ENCODE measurements at regions not wholly inside any gene's neighbourhood (a gene's known extent, or its start where the extent isn't known, plus 50 kb on each side); places are given as distances from the start of the nearest gene placed in this dataset.

- Mint-ChIP-seq H3K36me3 (ENCODE audit: insufficient read depth, unreplicated experiment) (no peaks in the 10 kb centered on the region), H3K4me1 (ENCODE audit: low read depth, unreplicated experiment) (no peaks in the 10 kb centered on the region), H3K9me3 (ENCODE audit: low read depth, unreplicated experiment) (no peaks in the 10 kb centered on the region), H3K27me3 (ENCODE audit: unreplicated experiment) (peaks cover 75% of the 10 kb centered on the region), H3K4me3 (ENCODE audit: low read depth, unreplicated experiment) (no peak overlapping the region), H3K27ac (ENCODE audit: unreplicated experiment) (no peak overlapping the region)
- no TSS peak for BruUV-seq (replicated peaks)
- no peak for DNase-seq
- intact Hi-C loops (cut with micrococcal nuclease; ENCODE audit: unreplicated experiment), result loop anchor here (5.0 kb wide), 1 partner anchor 117 kb away; no protein-coding TSS in a partner anchor
- CTCF ChIA-PET, result no interaction called here
- TF ChIP-seq CTCF (IDR thresholded peaks at IDR 0.05; ENCODE audit: unreplicated experiment), result no peak
These were observed 182.7 kb upstream of the HNRNPA3 start for GRCh38 chr2:177029901-177030300.

GRCh38 chr2:177030451-177031105, 182.0 kb upstream of the HNRNPA3 start:
- Mint-ChIP-seq H3K9me3 (ENCODE audit: low read depth, unreplicated experiment) (no peaks in the 10 kb centered on the region), H3K4me3 (ENCODE audit: low read depth, unreplicated experiment) (no peak overlapping the region), H3K4me1 (ENCODE audit: low read depth, unreplicated experiment) (no peaks in the 10 kb centered on the region), H3K36me3 (ENCODE audit: insufficient read depth, unreplicated experiment) (no peaks in the 10 kb centered on the region), H3K27ac (ENCODE audit: unreplicated experiment) (no peak overlapping the region), H3K27me3 (ENCODE audit: unreplicated experiment) (peaks cover 75% of the 10 kb centered on the region)
- TF ChIP-seq CTCF (IDR thresholded peaks at IDR 0.05; ENCODE audit: unreplicated experiment), result no peak
- intact Hi-C loops (cut with micrococcal nuclease; ENCODE audit: unreplicated experiment), result no loop called here
- no peak for DNase-seq
- CTCF ChIA-PET, result no interaction called here
- no TSS peak for BruUV-seq (replicated peaks)

DNA sequence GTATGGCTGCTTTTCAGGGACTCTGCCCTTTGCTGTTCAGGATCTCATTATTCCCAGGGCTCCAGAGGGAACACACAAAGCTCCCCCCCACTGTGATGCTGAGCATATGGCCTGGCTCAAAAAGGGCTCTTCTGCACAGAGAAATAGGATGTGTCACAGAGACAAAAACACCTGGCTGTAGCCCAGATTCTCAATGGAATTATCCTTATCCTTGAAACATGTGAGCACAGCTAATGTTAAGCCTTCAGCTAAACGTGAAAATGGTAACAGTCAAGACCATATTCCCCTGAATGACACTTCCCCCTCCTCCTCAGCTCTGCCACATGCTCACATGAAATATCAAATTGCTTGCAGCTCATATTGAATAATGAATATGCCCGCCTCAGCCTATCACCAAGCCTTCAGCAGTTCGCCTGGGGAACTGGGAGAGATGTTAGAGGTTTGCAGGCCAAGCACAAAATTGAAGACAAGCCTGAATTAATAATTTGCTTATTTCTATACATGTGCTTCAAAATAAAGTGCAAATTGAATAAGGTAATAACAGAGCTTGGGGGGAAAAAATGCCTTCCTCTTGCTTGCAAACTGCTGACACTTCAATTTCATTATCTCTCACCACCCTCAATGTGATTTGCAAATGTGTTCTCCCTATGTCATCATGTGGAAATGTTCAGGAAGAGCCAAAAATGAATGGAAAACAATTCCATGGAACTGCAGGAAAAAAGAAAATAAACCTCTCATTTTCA, 181.0 kb upstream of the HNRNPA3 start:
- CTCF ChIA-PET, result interaction anchor here (0.6 to 0.9 kb wide), 2 partner anchors 117 to 1217 kb away, joined by 3 to 5 read pairs; no protein-coding TSS in a partner anchor
- intact Hi-C loops (cut with micrococcal nuclease; ENCODE audit: unreplicated experiment), result no loop called here

DNA sequence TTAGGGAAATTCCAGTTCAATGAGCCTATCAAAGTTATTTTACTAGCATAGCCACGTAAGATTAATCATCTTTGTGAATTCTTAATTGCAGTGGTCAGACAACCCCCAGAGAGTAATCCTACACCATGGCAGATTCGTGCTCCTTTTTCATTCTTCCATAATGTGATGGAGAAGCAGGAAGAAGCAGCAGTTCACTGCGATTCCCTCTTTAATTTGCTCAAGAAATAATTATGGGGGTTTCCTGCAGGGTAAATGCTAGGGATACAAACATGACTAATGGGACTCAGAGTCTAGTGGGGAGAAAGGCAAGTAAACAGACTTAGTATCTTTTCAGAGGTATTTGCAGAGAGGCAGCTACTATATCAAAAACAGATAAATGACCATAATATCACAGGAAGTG, 175.8 kb upstream of the HNRNPA3 start:
- Mint-ChIP-seq H3K36me3 (ENCODE audit: insufficient read depth, unreplicated experiment) (no peaks in the 10 kb centered on the region), H3K27me3 (ENCODE audit: unreplicated experiment) (peaks cover 91% of the 10 kb centered on the region), H3K27ac (ENCODE audit: unreplicated experiment) (no peak overlapping the region), H3K4me1 (ENCODE audit: low read depth, unreplicated experiment) (no peaks in the 10 kb centered on the region), H3K4me3 (ENCODE audit: low read depth, unreplicated experiment) (no peak overlapping the region), H3K9me3 (ENCODE audit: low read depth, unreplicated experiment) (no peaks in the 10 kb centered on the region)
- BruUV-seq (replicated peaks), result no TSS peak
- TF ChIP-seq CTCF (IDR thresholded peaks at IDR 0.05; ENCODE audit: unreplicated experiment), result no peak
- intact Hi-C loops (cut with micrococcal nuclease; ENCODE audit: unreplicated experiment), result no loop called here
- no peak for DNase-seq
- CTCF ChIA-PET, result no interaction called here

More for the DNA sequence above, 181.0 kb upstream of the HNRNPA3 start:
- H3K9me3 Mint-ChIP-seq (ENCODE audit: low read depth, unreplicated experiment), result no peaks in the 10 kb centered on the region
- H3K4me1 Mint-ChIP-seq (ENCODE audit: low read depth, unreplicated experiment), result no peaks in the 10 kb centered on the region
- no peak for TF ChIP-seq CTCF (IDR thresholded peaks at IDR 0.05; ENCODE audit: unreplicated experiment)
- H3K27me3 Mint-ChIP-seq (ENCODE audit: unreplicated experiment), result peaks cover 75% of the 10 kb centered on the region
- no peak for DNase-seq
- no peak overlapping the region for H3K4me3 Mint-ChIP-seq (ENCODE audit: low read depth, unreplicated experiment)
- H3K27ac Mint-ChIP-seq (ENCODE audit: unreplicated experiment), result no peak overlapping the region
- H3K36me3 Mint-ChIP-seq (ENCODE audit: insufficient read depth, unreplicated experiment), result no peaks in the 10 kb centered on the region
- BruUV-seq (replicated peaks), result no TSS peak

Data from Calu3 (cell line).